Subcutaneous abdominal adipose tissue (tissue), 5 donors: ENCODE measurements at regions not wholly inside any gene's neighbourhood (a gene's known extent, or its start where the extent isn't known, plus 50 kb on each side); places are given as distances from the start of the nearest gene placed in this dataset.

ENCODE experiments used
- H3K27ac ChIP-seq: one replicate; pipeline ENCODE4 v1.7.0; 2013; ENCODE audit warnings: low read depth, mild to moderate bottlenecking, inconsistent platforms, low read length, moderate library complexity
- H3K27me3 ChIP-seq, 5 donors: one replicate each; pipeline ENCODE4 v1.7.0; 2013; ENCODE audit warnings: low read length in 5 of 5, inconsistent platforms in 1 of 5; ENCODE audit not compliant: control insufficient read depth in 5 of 5, insufficient read depth in 4 of 5
- H3K36me3 ChIP-seq, 5 donors: one replicate each; pipeline ENCODE4 v1.7.0; 2013; ENCODE audit warnings: low read length in 5 of 5; ENCODE audit not compliant: control insufficient read depth in 5 of 5, insufficient read depth in 5 of 5
- H3K4me1 ChIP-seq, 5 donors: one replicate each; pipeline ENCODE4 v1.7.0; 2013; ENCODE audit warnings: low read length in 5 of 5, mild to moderate bottlenecking in 3 of 5, moderate library complexity in 1 of 5; ENCODE audit not compliant: control insufficient read depth in 5 of 5, insufficient read depth in 5 of 5
- H3K4me3 ChIP-seq, 5 donors: one replicate each; pipeline ENCODE4 v1.7.0; 2013; ENCODE audit warnings: low read length in 5 of 5, low read depth in 1 of 5
- H3K9ac ChIP-seq, 5 donors: one replicate each; pipeline ENCODE4 v1.7.0; 2013; ENCODE audit warnings: low read length in 5 of 5, mild to moderate bottlenecking in 4 of 5, moderate library complexity in 3 of 5
- H3K9me3 ChIP-seq, 5 donors: one replicate each; pipeline ENCODE4 v1.7.0; 2013; ENCODE audit warnings: low read length in 5 of 5; ENCODE audit not compliant: control insufficient read depth in 5 of 5
- donor health status: healthy.
- donor health status: healthy.
- donor health status: healthy.
- donor health status: healthy.
- donor health status: healthy.

DNA sequence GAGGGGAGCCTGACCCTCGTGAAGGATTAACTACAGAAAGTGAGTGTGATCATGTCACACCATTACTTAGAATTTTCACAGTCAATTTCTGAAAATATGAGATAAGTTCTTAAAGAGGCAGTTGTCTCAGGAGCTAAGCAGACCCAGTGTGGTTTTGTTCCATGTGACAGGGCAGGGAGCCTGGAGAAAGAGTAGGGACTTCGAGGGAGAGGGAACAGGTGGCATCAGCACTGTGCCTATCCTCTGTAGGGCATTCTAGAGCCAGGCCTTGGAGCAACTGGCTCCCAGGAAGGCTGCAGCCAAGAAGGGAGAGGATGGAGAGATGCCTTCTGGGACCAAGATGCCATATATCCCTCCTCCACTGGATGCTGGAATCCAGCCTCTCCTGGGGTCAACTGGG, 183.0 kb downstream of the TSHZ3 start:
- H3K4me1 ChIP-seq = no peaks in the 10 kb centered on the region
- H3K27me3 ChIP-seq = peaks cover 0 to 15% (median 13%) of the 10 kb centered on the region in 5 donors
- H3K9ac ChIP-seq = no peak overlapping the region
- H3K36me3 ChIP-seq = no peaks in the 10 kb centered on the region
- H3K27ac ChIP-seq = no peak overlapping the region
- H3K4me3 ChIP-seq = no peak overlapping the region
- peaks cover 0 to 2% (median 0%) of the 10 kb centered on the region in 5 donors for H3K9me3 ChIP-seq

DNA sequence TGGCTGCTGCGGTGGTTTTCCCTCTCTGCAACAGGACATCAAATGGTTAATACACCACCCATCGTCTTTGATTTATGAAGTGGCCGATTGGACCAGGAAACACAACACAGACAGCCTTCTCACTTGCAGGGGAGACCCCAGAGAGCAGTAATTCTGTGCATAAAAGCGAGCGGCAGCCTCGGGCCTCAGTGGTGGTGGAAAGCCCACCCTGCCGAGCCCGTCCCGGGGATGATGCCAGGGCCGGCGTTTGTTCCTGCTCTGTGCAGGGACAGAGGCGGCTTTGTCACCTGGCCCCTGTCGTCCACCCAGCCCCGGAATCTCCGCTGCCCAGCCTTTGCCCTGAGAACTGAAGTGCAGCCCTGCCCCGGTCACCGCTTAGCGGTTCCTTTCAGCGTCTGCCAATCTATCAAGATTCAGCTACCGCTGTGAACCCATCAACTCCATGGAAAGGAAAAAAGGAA, 184.4 kb downstream of the TSHZ3 start:
- Histone ChIP-seq H3K9me3 (no peaks in the 10 kb centered on the region), H3K27me3 (peaks cover 0 to 15% (median 13%) of the 10 kb centered on the region in 5 donors), H3K4me1 (no peaks in the 10 kb centered on the region), H3K27ac (no peak overlapping the region), H3K4me3 (no peak overlapping the region), H3K9ac (no peak overlapping the region), H3K36me3 (no peaks in the 10 kb centered on the region)

DNA sequence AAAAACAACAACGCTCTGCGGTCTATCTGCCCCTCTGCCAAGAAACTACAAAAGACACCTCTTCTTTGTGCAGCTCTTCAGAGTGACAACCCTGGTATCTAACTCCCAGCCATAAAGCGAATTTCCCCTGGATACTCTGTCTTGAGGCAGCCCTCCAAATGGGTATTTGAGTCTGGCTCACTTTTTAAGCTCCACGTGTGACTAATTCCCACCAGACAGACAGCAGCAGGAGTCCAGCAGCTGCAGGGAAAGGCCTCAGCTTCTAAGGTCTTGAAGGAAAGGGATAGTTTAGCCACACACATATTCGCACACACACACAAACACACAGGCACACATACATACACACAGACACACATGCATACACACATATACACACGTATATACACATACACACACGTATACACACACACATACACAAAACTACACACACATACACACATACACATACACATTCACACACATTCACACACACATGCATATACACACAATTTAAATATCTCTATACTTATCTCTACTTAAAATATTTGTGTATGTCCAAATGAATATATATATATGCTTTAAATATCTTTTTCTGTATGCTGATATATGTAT, 188.8 kb downstream of the TSHZ3 start:
- Histone ChIP-seq H3K9me3 (no peaks in the 10 kb centered on the region), H3K27ac (no peak overlapping the region), H3K9ac (no peak overlapping the region), H3K4me3 (no peak overlapping the region), H3K4me1 (no peaks in the 10 kb centered on the region), H3K27me3 (peaks cover 0 to 15% (median 13%) of the 10 kb centered on the region in 5 donors), H3K36me3 (no peaks in the 10 kb centered on the region)

DNA sequence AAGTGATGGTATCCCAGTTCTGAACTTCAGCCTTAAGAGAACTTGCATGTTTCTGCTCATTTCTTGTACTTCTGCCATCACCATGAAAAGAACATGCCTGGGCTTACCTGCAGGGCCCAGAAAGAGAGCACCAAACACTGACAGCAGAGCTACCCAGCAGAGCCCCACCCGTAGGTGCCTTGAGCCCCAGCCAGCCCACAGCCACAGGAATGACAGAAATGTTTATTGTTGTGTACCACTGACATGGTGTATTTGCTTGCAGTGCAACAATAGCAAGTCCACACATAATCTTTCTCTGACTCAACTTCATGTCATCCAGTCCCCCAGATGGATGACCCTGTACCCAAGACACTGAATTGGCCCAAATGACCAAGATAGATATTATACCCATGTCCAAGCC, 195.2 kb downstream of the TSHZ3 start:
- H3K36me3 ChIP-seq = no peaks in the 10 kb centered on the region
- H3K9ac ChIP-seq = no peak overlapping the region
- no peak overlapping the region for H3K27ac ChIP-seq
- no peaks in the 10 kb centered on the region for H3K27me3 ChIP-seq
- H3K4me1 ChIP-seq = no peaks in the 10 kb centered on the region
- no peaks in the 10 kb centered on the region for H3K9me3 ChIP-seq
- H3K4me3 ChIP-seq = no peak overlapping the region

DNA sequence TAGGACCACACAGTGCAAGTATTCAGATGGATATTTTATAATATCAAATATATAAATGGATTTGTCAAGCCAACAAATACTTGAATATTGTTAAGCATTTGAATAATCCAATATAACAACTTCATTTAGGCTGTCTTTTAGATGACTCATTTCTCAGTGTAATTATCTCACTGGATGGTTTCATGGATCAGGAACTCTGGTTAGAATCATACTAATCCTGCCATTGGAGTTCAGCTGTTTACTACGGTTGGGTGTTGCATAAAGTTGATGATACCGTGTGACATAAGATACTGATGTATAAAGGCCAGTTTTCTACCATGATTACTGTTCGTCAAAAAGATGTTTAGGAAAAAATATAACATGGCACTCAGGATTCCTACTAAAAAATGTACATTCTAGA, 196.3 kb downstream of the TSHZ3 start:
- H3K4me3 ChIP-seq = no peak overlapping the region
- no peaks in the 10 kb centered on the region for H3K9me3 ChIP-seq
- H3K27ac ChIP-seq = no peak overlapping the region
- H3K27me3 ChIP-seq = no peaks in the 10 kb centered on the region
- H3K36me3 ChIP-seq = no peaks in the 10 kb centered on the region
- no peak overlapping the region for H3K9ac ChIP-seq
- H3K4me1 ChIP-seq = no peaks in the 10 kb centered on the region

DNA sequence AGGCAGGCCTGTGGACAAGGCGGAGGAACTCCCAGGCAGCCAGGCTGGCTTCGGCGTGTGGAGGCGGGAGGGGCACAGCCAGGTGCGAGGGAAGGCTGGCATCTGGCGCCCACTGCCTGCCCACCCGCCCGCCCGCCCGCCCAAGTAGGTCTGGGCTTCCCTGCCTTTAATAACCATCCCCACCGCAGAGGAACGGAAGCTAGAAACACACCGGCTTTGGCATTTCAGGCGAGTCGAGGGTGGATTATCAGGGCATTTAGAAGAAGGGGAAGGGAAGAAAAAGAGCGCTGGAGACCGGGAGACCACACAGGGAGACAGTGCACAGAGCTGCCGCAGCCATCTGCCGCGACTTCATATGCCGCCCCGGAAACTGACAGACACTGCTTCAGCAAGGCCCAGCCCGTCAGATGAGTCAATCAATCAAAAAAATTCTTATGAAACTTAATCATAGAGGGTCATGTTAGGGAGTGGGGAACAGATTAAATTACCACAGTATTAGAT, 199.7 kb downstream of the TSHZ3 start:
- H3K4me1 ChIP-seq = peaks cover 0 to 7% (median 5%) of the 10 kb centered on the region in 5 donors
- peaks cover 0 to 2% (median 0%) of the 10 kb centered on the region in 5 donors for H3K27me3 ChIP-seq
- no peaks in the 10 kb centered on the region for H3K36me3 ChIP-seq
- H3K9me3 ChIP-seq = no peaks in the 10 kb centered on the region
- H3K27ac ChIP-seq = no peak overlapping the region
- H3K4me3 ChIP-seq = no peak overlapping the region
- no peak overlapping the region for H3K9ac ChIP-seq

DNA sequence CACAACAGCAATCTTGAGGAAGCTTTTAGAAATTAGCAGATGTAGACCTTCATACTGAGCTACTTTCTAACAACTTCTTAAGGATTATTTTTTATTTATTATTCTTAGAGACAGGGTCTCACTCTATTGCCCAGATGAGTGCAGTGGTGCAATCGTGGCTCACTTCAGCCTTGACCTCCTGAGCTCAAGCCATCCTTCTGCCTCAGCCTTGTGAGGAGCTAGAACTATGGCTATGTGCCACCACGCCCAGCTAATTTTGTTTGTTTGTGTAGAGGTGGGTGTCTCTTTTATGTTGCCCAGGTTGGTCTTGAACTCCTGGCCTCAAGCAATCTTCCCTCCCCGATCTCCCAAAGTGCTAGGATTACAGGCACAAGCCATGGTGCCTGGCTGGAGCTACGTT, 200.6 kb downstream of the TSHZ3 start:
- Histone ChIP-seq H3K4me1 (peaks cover 0 to 7% (median 5%) of the 10 kb centered on the region in 5 donors), H3K27ac (no peak overlapping the region), H3K36me3 (no peaks in the 10 kb centered on the region), H3K9ac (no peak overlapping the region), H3K27me3 (peaks cover 0 to 2% (median 0%) of the 10 kb centered on the region in 5 donors), H3K9me3 (no peaks in the 10 kb centered on the region), H3K4me3 (no peak overlapping the region)

DNA sequence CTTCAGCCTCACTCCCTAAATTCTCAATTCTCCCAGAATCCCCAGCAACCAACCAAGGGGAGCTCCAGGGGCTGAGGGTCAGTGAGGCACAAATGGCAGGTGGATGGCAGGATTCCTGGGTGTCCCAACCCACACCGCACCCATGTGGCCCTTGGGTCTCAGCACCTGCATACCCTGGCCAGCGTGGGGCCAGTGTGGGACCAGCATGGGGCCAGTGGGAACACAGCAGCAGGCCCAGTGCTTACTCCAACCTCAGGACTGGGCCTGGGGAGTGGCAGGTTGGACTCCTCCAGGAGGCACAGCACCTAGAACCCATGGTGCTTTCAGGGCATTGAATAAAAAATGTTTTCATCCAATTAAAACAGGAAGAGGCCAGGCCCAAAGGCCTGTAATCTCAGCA, 202.0 kb downstream of the TSHZ3 start:
- H3K27ac ChIP-seq = no peak overlapping the region
- H3K9me3 ChIP-seq = no peaks in the 10 kb centered on the region
- no peaks in the 10 kb centered on the region for H3K36me3 ChIP-seq
- no peak overlapping the region for H3K9ac ChIP-seq
- peaks cover 0 to 7% (median 5%) of the 10 kb centered on the region in 5 donors for H3K4me1 ChIP-seq
- H3K4me3 ChIP-seq = no peak overlapping the region
- peaks cover 0 to 2% (median 0%) of the 10 kb centered on the region in 5 donors for H3K27me3 ChIP-seq

DNA sequence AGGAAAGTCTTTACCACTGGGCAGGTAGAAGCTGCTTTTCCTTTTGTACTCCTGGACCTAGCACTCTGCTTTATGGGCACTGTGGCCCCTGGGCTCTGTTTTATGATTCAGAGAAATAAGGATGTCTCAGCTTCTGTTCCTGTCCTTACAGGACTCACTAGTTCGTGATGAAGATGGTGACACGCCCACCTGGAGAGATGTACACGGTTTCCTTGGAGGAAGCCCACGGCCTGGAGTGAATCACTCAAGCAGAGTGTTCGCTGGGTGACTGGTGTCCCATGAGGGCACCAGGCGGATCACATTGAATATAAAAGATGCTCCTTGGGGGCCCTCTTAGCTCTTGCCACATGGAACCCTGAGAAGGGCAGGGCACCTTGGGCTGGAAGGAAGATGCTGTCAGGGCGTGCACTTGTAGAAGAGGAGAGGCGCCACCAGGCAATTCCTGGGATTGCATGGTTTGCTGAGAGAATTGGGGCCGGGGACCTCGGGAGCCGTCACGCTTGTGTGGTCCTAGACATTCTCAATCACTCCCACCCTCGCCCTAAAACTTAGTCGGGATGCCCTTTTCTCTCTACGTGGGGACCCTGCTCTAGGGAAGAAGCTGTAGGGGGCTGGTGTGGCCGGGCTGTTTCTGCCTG, 202.6 kb downstream of the TSHZ3 start:
- Histone ChIP-seq H3K36me3 (no peaks in the 10 kb centered on the region), H3K27ac (no peak overlapping the region), H3K4me3 (no peak overlapping the region), H3K4me1 (peaks cover 0 to 7% (median 5%) of the 10 kb centered on the region in 5 donors), H3K9ac (no peak overlapping the region), H3K9me3 (no peaks in the 10 kb centered on the region), H3K27me3 (peaks cover 0 to 2% (median 0%) of the 10 kb centered on the region in 5 donors)

DNA sequence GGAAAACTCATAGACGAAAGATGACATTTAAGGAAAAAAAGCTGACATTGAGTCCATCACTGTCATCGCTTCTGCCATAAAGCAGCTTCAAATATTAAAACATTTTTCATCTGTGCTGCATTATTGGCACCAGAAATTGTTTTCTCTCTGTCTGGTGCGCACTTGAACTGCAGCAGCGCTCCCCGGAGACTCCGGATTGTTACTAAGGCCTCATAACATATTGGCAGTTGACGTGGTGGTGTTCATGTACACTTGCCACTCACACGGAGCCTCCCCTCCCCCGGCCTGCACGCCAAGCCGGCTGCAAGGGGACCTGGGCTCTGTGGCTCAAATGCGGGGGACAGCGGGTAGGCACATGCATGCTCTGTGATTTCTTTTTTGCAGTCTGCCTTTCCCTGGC, 203.2 kb downstream of the TSHZ3 start:
- H3K36me3 ChIP-seq = no peaks in the 10 kb centered on the region
- no peak overlapping the region for H3K4me3 ChIP-seq
- no peaks in the 10 kb centered on the region for H3K9me3 ChIP-seq
- peaks cover 0 to 2% (median 0%) of the 10 kb centered on the region in 5 donors for H3K27me3 ChIP-seq
- peaks cover 0 to 7% (median 5%) of the 10 kb centered on the region in 5 donors for H3K4me1 ChIP-seq
- no peak overlapping the region for H3K27ac ChIP-seq
- no peak overlapping the region for H3K9ac ChIP-seq
